ENCODE measurements at regions not wholly inside any gene's neighbourhood (a gene's known extent, or its start where the extent isn't known, plus 50 kb on each side); places are given as distances from the start of the nearest gene placed in this dataset.
"Not testable (repeated sequence)": the region's sequence is repeated elsewhere in the genome, so short reads cannot be mapped to it uniquely, and the experiment has no call there.

- no peak for DNase-seq
Observed at GRCh38 chr2:160584972-160585494, 91.4 kb upstream of the RBMS1 start.

- no peak for DNase-seq
Observed at GRCh38 chr2:160590664-160591063, 97.1 kb upstream of the RBMS1 start.

GRCh38 chr2:160592401-160592800 lies 98.8 kb upstream of the RBMS1 start:
- no peak for DNase-seq

- DNase-seq, result no peak
Observed at GRCh38 chr2:160592993-160593392, 99.4 kb upstream of the RBMS1 start.

- DNase-seq, result no peak
Observed at GRCh38 chr2:160596441-160596840, 102.8 kb upstream of the RBMS1 start.

GRCh38 chr2:160600437-160600836 lies 106.8 kb upstream of the RBMS1 start:
- not testable (repeated sequence) for DNase-seq

GRCh38 chr2:160602073-160602472 lies 108.5 kb upstream of the RBMS1 start:
- no peak for DNase-seq

GRCh38 chr2:160603771-160604510 lies 110.3 kb upstream of the RBMS1 start:
- no peak for DNase-seq

GRCh38 chr2:160606341-160606740 lies 112.7 kb upstream of the RBMS1 start:
- DNase-seq, result no peak

- no peak for DNase-seq
Observed at GRCh38 chr2:160608599-160608998, 115.0 kb upstream of the RBMS1 start.

GRCh38 chr2:160609346-160609745 lies 115.7 kb upstream of the RBMS1 start:
- DNase-seq, result no peak

- DNase-seq, result no peak
Observed at GRCh38 chr2:160610041-160610440, 116.4 kb upstream of the RBMS1 start.

- DNase-seq, result no peak
Observed at GRCh38 chr2:160612266-160612856, 118.8 kb upstream of the RBMS1 start.

GRCh38 chr2:160613466-160614153 lies 120.0 kb upstream of the RBMS1 start:
- no peak for DNase-seq

- no peak for DNase-seq
Observed at GRCh38 chr2:160614391-160614790, 120.8 kb upstream of the RBMS1 start.

- DNase-seq, result no peak
Observed at GRCh38 chr2:160615706-160616105, 122.1 kb upstream of the RBMS1 start.

- DNase-seq, result no peak
Observed at GRCh38 chr2:160616149-160616548, 122.5 kb upstream of the RBMS1 start.

- DNase-seq, result no peak
Observed at GRCh38 chr2:160621748-160622147, 128.1 kb upstream of the RBMS1 start.

- not testable (repeated sequence) for DNase-seq
Observed at GRCh38 chr2:160628020-160628637, 134.5 kb upstream of the RBMS1 start.

- no peak for DNase-seq
Observed at GRCh38 chr2:160628811-160629210, 135.2 kb upstream of the RBMS1 start.

- no peak for DNase-seq
Observed at GRCh38 chr2:160630801-160631590, 137.4 kb upstream of the RBMS1 start.
